Activated T-helper 17 cell treated with anti-CD3 and anti-CD28 coated beads, Interleukin-2, amount 50 U/mL, for 72 hours (primary cell): ENCODE measurements at regions not wholly inside any gene's neighbourhood (a gene's known extent, or its start where the extent isn't known, plus 50 kb on each side); places are given as distances from the start of the nearest gene placed in this dataset.
"Not testable (repeated sequence)": the region's sequence is repeated elsewhere in the genome, so short reads cannot be mapped to it uniquely, and the experiment has no call there.

Experiments
- ATAC-seq: fragments of 150-1000 bp; cut with Tn5 transposase; replicated peaks from 2 replicates; pipeline ENCODE4 v1.10.0; 2021; ENCODE audit warnings: mild to moderate bottlenecking, moderate library complexity
- H3K27ac Mint-ChIP-seq: one replicate; pipeline ENCODE4 v1.8.0; 2022; ENCODE audit warnings: mixed read lengths
- H3K27me3 Mint-ChIP-seq: one replicate; pipeline ENCODE4 v1.8.0; 2022; ENCODE audit warnings: mixed read lengths
- H3K36me3 Mint-ChIP-seq: one replicate; pipeline ENCODE4 v1.8.0; 2022; ENCODE audit warnings: low read depth, mild to moderate bottlenecking, mixed read lengths
- H3K4me1 Mint-ChIP-seq: one replicate; pipeline ENCODE4 v1.8.0; 2022; ENCODE audit warnings: mixed read lengths
- H3K4me3 Mint-ChIP-seq: one replicate; pipeline ENCODE4 v1.8.0; 2022; ENCODE audit warnings: mild to moderate bottlenecking, mixed read lengths
- H3K9me3 Mint-ChIP-seq: one replicate; pipeline ENCODE4 v1.8.0; 2022; ENCODE audit warnings: mixed read lengths

DNA sequence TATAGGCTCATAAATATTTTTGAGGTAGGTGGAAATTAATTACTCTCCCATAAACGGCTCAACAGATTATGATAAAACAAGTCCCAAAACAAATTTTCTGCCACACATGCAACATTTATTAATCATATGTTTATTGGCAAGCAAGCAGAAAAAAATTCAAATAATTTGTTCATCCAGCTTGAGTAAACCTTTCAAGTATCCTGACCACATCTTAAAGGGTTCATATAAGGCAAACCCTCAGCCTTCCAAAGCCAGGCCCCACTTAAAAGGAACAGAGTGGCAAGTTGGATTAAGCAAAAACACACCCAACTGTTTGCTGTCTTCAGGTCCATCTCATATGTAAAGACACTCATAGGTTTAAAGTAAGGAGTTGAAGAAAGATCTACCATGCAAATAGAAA lies 1042.3 kb downstream of the DIPK2A start:
- Mint-ChIP-seq H3K9me3 (peaks cover 4% of the 10 kb centered on the region), H3K4me1 (no peaks in the 10 kb centered on the region), H3K27me3 (no peaks in the 10 kb centered on the region), H3K4me3 (no peak overlapping the region), H3K27ac (no peak overlapping the region), H3K36me3 (no peaks in the 10 kb centered on the region)
- no peak for ATAC-seq

DNA sequence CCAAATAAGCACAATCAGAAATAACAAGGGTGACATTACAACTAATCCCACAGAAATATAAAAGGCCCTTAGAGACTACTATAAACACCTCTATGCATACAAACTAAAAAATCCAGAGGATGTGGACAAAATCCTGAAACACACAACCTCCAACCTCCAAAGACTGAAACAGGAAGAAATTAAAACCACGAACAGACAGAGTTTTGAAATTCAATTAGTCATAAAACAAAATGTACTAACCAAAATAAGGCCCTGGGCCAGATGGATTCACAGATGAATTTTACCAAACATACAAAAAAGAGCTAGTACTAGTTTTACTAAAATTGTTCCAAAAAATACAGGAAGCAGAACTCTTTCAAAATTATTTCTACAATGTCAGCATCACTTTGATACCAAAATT lies 1043.6 kb downstream of the DIPK2A start:
- H3K36me3 Mint-ChIP-seq = no peaks in the 10 kb centered on the region
- ATAC-seq = no peak
- H3K4me3 Mint-ChIP-seq = no peak overlapping the region
- peaks cover 4% of the 10 kb centered on the region for H3K9me3 Mint-ChIP-seq
- no peaks in the 10 kb centered on the region for H3K27me3 Mint-ChIP-seq
- no peaks in the 10 kb centered on the region for H3K4me1 Mint-ChIP-seq
- H3K27ac Mint-ChIP-seq = no peak overlapping the region

DNA sequence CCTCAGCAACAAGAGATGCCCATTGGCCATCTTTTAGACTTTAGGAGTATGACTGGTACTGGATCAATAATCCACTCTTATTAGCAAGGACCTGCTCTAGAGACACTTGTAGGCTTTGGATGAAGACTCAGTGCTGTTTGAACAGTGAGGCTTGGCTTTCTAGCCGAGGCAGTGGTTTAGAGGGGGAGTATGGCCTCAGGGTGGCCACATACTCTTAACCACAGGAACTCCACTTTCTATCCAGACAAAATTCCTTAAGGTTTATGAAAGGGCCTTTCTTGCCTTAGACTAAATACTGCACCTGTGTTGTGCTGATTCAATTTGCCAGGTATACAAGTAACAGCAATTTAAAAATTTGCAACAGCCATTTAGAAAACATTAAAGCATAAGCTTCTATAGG lies 1046.3 kb downstream of the DIPK2A start:
- Mint-ChIP-seq H3K27ac (no peak overlapping the region), H3K4me3 (no peak overlapping the region), H3K4me1 (no peaks in the 10 kb centered on the region)

DNA sequence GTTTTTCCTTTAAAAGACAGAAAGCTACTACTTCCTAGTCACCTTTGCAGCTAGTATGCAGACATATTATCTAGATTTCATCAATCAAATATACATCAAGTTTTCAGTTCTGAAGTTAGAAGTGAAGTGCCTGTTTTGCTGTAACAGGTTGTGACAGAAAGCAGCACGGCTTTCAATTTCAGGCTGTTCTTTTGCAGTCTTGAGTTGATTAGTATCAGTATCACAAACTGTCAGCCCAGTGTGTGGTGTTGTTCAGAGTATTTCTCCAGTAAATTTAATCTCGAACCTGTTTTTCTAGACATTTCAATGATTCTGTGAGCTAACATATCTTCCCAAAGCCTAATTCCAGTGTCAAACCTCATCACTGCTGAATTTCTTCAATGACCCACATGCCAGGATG lies 1050.8 kb downstream of the DIPK2A start:
- Mint-ChIP-seq H3K4me1 (no peaks in the 10 kb centered on the region), H3K4me3 (no peak overlapping the region), H3K9me3 (peaks cover 11% of the 10 kb centered on the region), H3K27ac (no peak overlapping the region), H3K27me3 (no peaks in the 10 kb centered on the region), H3K36me3 (no peaks in the 10 kb centered on the region)
- ATAC-seq = no peak

More for the DNA sequence above, 1046.3 kb downstream of the DIPK2A start:
- Mint-ChIP-seq H3K9me3 (peaks cover 7% of the 10 kb centered on the region), H3K36me3 (no peaks in the 10 kb centered on the region), H3K27me3 (no peaks in the 10 kb centered on the region)
- ATAC-seq = no peak

DNA sequence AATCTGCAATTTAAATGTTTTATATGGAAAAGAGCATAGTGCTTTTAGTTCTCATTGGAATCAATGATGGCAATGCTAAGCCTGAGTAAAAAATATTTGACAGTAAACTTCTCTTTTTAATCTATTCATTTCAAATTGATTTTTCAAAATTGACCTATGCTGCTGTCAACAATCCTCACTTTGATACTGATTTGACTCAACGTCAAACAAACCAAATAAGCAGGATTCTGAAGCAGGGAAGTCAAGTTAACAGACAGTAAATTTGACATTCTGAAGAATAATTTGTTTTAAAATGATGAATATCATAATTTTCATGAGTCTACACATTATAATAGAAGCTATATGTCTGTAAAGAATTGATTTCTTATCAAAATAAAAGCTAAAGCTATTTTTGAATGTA lies 1053.1 kb downstream of the DIPK2A start:
- no peak overlapping the region for H3K27ac Mint-ChIP-seq
- no peaks in the 10 kb centered on the region for H3K27me3 Mint-ChIP-seq
- no peak for ATAC-seq
- no peaks in the 10 kb centered on the region for H3K36me3 Mint-ChIP-seq
- peaks cover 11% of the 10 kb centered on the region for H3K9me3 Mint-ChIP-seq
- H3K4me1 Mint-ChIP-seq = no peaks in the 10 kb centered on the region
- H3K4me3 Mint-ChIP-seq = no peak overlapping the region

DNA sequence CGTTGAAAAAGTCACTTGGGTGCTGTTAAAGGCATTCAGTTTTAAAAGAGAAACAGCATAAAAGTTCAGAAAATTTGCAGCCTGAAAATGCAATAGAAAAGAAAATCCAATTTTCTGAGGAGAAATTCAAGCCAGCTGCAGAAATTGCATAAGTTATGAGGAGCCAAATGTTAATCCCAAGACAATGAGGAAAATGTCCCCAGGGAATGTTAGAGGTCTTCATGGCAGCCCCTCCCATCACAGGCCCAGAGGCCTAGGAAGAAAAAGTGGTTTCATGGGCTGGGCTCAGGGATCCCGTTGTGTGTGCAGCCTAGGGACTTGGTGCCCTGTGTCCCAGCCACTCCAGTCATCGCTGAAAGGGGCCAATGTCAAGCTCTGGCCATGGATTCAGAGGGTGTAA lies 1055.6 kb downstream of the DIPK2A start:
- not testable (repeated sequence) for H3K36me3 Mint-ChIP-seq, H3K4me1 Mint-ChIP-seq, H3K27me3 Mint-ChIP-seq, H3K4me3 Mint-ChIP-seq, ATAC-seq, H3K27ac Mint-ChIP-seq
- peaks cover 11% of the 10 kb centered on the region for H3K9me3 Mint-ChIP-seq

DNA sequence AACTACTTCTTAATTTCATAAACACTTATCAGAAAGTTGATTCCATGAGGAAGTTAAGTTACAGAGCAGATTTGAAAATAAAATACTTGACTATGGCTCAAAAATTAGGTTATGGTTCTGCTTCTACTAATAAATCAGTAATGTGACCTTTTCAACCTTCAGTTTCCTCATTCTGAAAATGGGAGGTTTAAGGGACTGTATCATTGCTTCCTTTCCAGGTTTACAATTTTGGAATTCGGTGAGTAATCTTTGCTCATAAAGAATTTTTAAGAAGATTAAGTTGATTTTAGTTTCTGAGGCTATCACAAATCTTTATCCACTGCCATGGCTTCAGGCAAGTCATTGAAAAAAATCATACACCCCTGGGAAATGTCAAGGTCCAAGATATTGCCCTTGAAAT lies 1061.2 kb downstream of the DIPK2A start:
- ATAC-seq = no peak
- Mint-ChIP-seq H3K36me3 (no peaks in the 10 kb centered on the region), H3K27ac (no peak overlapping the region), H3K4me1 (no peaks in the 10 kb centered on the region), H3K9me3 (peaks cover 6% of the 10 kb centered on the region), H3K27me3 (no peaks in the 10 kb centered on the region), H3K4me3 (no peak overlapping the region)

DNA sequence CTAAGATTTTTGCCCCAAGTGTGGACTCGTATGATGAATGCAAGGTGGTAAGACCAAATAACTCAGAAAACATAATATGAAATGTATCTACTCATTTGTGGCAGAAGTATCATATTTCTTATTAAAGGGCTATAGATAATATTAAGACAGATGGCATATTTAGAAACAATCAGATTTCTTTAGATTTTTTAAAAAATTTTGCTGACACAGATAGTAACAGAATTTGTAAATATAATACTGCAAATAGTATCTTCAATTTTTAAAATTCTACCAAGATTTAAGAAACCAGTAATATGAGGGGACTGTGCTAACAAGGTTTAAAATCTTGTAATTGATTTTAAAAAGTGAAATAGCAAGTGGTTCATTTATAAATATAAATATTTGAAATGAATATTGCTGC lies 1064.1 kb downstream of the DIPK2A start:
- Mint-ChIP-seq H3K36me3 (no peaks in the 10 kb centered on the region), H3K27me3 (no peaks in the 10 kb centered on the region), H3K4me3 (no peak overlapping the region), H3K27ac (no peak overlapping the region), H3K9me3 (peaks cover 6% of the 10 kb centered on the region), H3K4me1 (no peaks in the 10 kb centered on the region)
- no peak for ATAC-seq

DNA sequence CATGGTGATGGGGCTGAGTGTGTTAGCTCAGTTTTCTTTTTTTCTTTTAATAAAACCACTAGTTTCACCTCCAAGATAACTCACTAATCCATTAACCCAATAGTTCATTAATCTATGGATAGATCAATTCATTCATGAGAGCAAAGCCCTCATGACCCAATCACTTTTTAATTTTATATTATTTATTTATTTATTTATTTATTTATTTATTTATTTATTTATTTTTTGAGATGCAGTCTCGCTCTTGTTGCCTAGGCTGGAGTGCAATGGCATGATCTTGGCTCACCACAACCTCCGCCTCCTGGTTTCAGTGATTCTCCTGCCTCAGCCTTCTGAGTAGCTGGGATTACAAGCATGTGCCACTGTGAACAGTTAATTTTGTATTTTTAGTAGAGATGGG lies 1082.4 kb downstream of the DIPK2A start:
- H3K4me1 Mint-ChIP-seq, H3K4me3 Mint-ChIP-seq, H3K27ac Mint-ChIP-seq, H3K36me3 Mint-ChIP-seq, ATAC-seq, H3K9me3 Mint-ChIP-seq, H3K27me3 Mint-ChIP-seq: not testable (repeated sequence)

DNA sequence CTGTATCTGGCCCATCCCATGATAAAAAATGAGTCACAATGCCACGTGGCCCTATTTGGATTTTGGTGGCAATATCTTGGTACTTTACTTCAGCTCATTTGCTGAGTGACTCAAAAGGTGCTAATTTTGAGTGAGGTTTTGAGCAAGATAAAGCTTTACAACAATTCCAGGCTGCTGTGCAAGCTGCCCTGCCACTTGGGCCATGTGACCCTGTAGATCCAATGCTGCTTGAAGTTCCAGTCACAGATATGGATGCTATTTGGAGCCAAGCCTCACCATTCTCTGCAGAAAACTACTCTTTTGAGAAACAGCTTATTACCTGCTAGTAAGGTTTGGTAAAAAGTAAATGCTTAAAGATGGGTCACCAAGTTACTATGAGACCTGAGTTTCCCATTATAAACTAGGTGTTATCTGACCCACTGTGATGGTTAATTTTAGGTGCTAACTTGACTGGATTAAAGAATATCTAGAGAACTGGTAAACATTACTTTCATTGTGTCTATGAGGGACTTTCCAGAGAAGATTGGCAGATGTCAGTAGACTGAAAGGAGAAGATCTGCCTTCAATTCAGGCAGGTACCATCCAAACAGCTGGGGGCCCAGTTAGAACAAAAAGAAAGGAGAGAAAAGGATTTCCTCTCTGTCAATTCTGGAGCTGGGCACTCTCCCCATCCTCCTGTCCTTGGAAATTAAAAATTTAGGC lies 1083.9 kb downstream of the DIPK2A start:
- Mint-ChIP-seq H3K9me3 (peaks cover 4% of the 10 kb centered on the region), H3K4me3 (no peak overlapping the region), H3K4me1 (no peaks in the 10 kb centered on the region), H3K36me3 (no peaks in the 10 kb centered on the region), H3K27me3 (no peaks in the 10 kb centered on the region), H3K27ac (no peak overlapping the region)
- no peak for ATAC-seq

DNA sequence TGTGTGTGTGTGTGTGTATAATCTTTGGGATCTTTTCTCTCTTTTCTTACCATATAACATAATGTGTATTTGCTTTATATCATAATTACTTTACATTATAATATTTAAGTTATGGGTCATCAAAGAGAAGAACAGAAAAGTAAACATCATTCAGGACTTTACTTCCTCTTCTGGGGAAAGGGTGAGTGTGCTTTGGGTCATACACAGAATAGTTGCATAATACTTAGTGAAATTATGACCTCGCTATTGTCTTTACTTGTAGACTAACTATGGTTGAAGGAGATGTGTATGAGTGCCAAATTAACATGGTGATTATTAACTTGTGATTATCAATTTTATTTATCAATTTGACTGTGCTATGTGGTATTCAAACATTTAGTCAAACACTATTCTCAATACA lies 1086.9 kb downstream of the DIPK2A start:
- Mint-ChIP-seq H3K36me3 (no peaks in the 10 kb centered on the region), H3K27ac (no peak overlapping the region), H3K9me3 (peaks cover 4% of the 10 kb centered on the region), H3K4me1 (no peaks in the 10 kb centered on the region), H3K27me3 (no peaks in the 10 kb centered on the region), H3K4me3 (no peak overlapping the region)
- no peak for ATAC-seq

DNA sequence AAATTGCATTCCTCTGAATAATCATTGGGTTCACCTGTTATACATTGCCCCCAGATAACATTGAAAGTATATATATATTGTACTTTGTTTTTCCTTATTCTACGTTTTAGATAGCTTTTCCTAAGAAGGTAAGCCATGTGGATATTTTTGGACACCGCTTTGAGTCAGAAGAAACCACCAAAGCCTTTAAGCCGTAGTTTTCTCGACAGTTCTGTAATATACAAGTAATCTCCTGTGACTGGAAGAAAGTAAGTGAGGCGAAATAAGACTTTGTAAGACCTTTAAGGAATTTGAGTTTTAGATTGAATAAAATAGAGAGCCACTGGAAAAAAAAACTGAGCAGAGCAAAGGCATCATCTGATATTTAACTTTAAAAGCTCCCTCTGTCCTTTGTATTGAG lies 1092.0 kb downstream of the DIPK2A start:
- no peak for ATAC-seq
- Mint-ChIP-seq H3K4me3 (no peak overlapping the region), H3K36me3 (no peaks in the 10 kb centered on the region), H3K4me1 (no peaks in the 10 kb centered on the region), H3K9me3 (peaks cover 4% of the 10 kb centered on the region), H3K27ac (no peak overlapping the region), H3K27me3 (no peaks in the 10 kb centered on the region)

DNA sequence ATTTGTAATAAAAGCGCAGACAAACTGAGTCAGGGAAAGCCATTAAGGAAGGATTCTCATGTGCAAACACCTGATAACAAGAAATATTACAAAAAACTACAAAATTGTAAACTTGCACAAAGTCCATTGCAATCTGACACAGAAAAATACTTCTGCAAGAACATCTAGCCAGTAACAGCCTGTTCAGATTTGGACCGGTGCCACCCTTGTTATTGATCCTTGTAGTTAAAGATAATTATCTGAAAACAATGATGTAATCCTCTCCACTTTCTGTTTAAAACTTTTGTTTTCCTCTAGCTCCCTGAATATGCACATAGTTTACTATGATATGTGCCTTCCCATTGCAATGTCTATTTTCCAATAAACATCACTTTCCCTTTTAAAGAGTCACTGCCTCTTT lies 1090.2 kb downstream of the PLOD2 start:
- Mint-ChIP-seq H3K27me3 (no peaks in the 10 kb centered on the region), H3K4me3 (no peak overlapping the region), H3K27ac (no peak overlapping the region), H3K36me3 (no peaks in the 10 kb centered on the region), H3K4me1 (no peaks in the 10 kb centered on the region), H3K9me3 (no peaks in the 10 kb centered on the region)
- no peak for ATAC-seq

DNA sequence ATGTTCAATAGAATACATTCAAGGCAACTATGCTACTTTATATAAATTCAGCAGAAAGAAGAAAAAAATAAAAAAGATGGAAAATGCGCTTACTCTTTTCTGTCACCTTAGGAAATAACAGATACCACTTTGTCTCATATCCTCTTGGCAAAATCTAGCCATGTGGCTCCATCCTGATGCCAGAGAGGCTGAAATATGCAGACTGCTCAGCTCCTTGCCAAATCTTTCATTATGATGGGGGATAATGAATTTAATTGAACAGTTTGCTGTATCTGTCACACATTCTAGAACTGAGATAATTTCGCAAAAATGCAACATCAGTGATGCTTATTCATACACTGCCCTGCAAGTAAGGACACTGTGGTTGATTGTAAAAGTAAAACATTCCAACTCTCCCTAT lies 1081.5 kb downstream of the PLOD2 start:
- no peaks in the 10 kb centered on the region for H3K4me1 Mint-ChIP-seq
- no peak overlapping the region for H3K27ac Mint-ChIP-seq
- ATAC-seq = no peak
- no peaks in the 10 kb centered on the region for H3K36me3 Mint-ChIP-seq
- H3K9me3 Mint-ChIP-seq = no peaks in the 10 kb centered on the region
- H3K4me3 Mint-ChIP-seq = no peak overlapping the region
- H3K27me3 Mint-ChIP-seq = no peaks in the 10 kb centered on the region

DNA sequence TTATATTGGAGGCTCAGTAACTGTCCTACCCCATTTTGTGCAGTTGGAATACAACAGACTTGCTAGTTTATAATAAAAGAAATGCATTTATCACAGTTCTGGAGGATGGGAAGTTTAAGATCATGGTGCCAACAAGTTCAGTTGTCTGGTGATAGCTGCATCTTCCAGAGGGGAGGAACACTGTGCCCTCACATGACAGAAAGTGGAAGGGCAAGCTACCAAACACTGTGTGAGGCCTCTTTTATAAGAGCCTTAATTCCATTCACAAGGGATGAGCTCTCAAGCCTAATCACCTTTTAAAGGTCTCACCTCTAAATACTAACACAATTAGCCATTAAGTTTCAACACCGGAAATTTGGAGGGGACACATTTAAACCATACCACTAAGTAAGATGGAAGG lies 1073.9 kb downstream of the PLOD2 start:
- Mint-ChIP-seq H3K4me1 (no peaks in the 10 kb centered on the region), H3K27ac (no peak overlapping the region), H3K9me3 (peaks cover 3% of the 10 kb centered on the region), H3K4me3 (no peak overlapping the region), H3K27me3 (no peaks in the 10 kb centered on the region), H3K36me3 (no peaks in the 10 kb centered on the region)
- no peak for ATAC-seq

DNA sequence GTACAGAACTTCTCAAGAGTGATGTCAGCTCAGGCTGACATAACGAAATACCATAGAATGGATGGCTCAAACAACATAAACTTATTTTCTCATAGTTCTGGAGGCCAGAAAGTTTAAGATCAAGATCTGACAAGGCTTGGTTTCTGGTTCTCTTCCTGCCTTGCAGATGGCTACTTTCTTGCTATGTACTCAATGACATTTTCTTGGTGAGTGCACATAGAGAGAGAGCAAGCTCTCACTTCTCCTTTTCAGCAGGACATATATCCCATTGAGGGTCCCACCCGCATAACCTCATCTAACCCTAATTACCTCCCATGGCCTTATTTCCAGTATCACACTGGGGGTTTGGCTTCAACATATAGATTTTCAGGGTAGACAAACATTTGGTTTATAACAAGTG lies 1072.1 kb downstream of the PLOD2 start:
- Mint-ChIP-seq H3K27ac (no peak overlapping the region), H3K4me3 (no peak overlapping the region), H3K9me3 (peaks cover 3% of the 10 kb centered on the region), H3K36me3 (no peaks in the 10 kb centered on the region), H3K27me3 (no peaks in the 10 kb centered on the region), H3K4me1 (no peaks in the 10 kb centered on the region)
- ATAC-seq = no peak
